ENCODE measurements at regions not wholly inside any gene's neighbourhood (a gene's known extent, or its start where the extent isn't known, plus 50 kb on each side); places are given as distances from the start of the nearest gene placed in this dataset.
A peak's percentile ranks its signal among the peaks of the same experiment; 100 is the strongest.
"Not testable (repeated sequence)": the region's sequence is repeated elsewhere in the genome, so short reads cannot be mapped to it uniquely, and the experiment has no call there.

GRCh38 chr15:29648415-29648814, 173.9 kb downstream of the TJP1 start:
- not testable (repeated sequence) for DNase-seq

GRCh38 chr15:29645841-29646240, 176.4 kb downstream of the TJP1 start:
- DNase-seq, result no peak

- not testable (repeated sequence) for DNase-seq
Observed at GRCh38 chr15:29644361-29644760, 177.9 kb downstream of the TJP1 start.

- no peak for DNase-seq
Observed at GRCh38 chr15:29638781-29639180, 183.5 kb downstream of the TJP1 start.

GRCh38 chr15:29638011-29638410, 184.3 kb downstream of the TJP1 start:
- DNase-seq, result no peak

GRCh38 chr15:29637555-29637954, 184.7 kb downstream of the TJP1 start:
- DNase-seq, result no peak

- no peak for DNase-seq
Observed at GRCh38 chr15:29636921-29637320, 185.3 kb downstream of the TJP1 start.

- no peak for DNase-seq
Observed at GRCh38 chr15:29636140-29636539, 186.1 kb downstream of the TJP1 start.

- no peak for DNase-seq
Observed at GRCh38 chr15:29635513-29636098, 186.7 kb downstream of the TJP1 start.

- no peak for DNase-seq
Observed at GRCh38 chr15:29633971-29634370, 188.3 kb downstream of the TJP1 start.

GRCh38 chr15:29632671-29633406, 189.4 kb downstream of the TJP1 start:
- no peak for DNase-seq

GRCh38 chr15:29631076-29632070, 190.9 kb downstream of the TJP1 start:
- DNase-seq, result peak; percentile 52

- no peak for DNase-seq
Observed at GRCh38 chr15:29624271-29624670, 198.0 kb downstream of the TJP1 start.

GRCh38 chr15:29623116-29623639, 199.1 kb downstream of the TJP1 start:
- DNase-seq, result no peak

GRCh38 chr15:29622637-29623036, 199.6 kb downstream of the TJP1 start:
- DNase-seq, result no peak

GRCh38 chr15:29621616-29622015, 200.7 kb downstream of the TJP1 start:
- DNase-seq, result no peak

GRCh38 chr15:29618586-29618985, 203.7 kb downstream of the TJP1 start:
- DNase-seq, result no peak

GRCh38 chr15:29616512-29616911, 205.8 kb downstream of the TJP1 start:
- DNase-seq, result no peak

- no peak for DNase-seq
Observed at GRCh38 chr15:29615791-29616190, 206.5 kb downstream of the TJP1 start.

- DNase-seq, result no peak
Observed at GRCh38 chr15:29613951-29614382, 208.3 kb downstream of the TJP1 start.

GRCh38 chr15:29612701-29613100, 209.6 kb downstream of the TJP1 start:
- no peak for DNase-seq

GRCh38 chr15:29612096-29612495, 210.2 kb downstream of the TJP1 start:
- no peak for DNase-seq

GRCh38 chr15:29611057-29611456, 211.2 kb downstream of the TJP1 start:
- no peak for DNase-seq

Data from NCI-H2081 treated with DMSO at 0.1 percent for 48 hours (cell line).